ENCODE measurements at regions not wholly inside any gene's neighbourhood (a gene's known extent, or its start where the extent isn't known, plus 50 kb on each side); places are given as distances from the start of the nearest gene placed in this dataset.

GRCh38 chr3:163766112-163766511 lies 1312.2 kb downstream of the SI start:
- DNase-seq = no peak
- Histone ChIP-seq H3K9me3 (peaks cover 5% of the 10 kb centered on the region; the same call in 1 of the 2 replicates), H3K4me1 (ENCODE audit: control insufficient read depth in 1 of 2, insufficient read depth in 2 of 2, low read depth in 1 of 2, low read length in 1 of 2) (no peaks in the 10 kb centered on the region), H3F3A (replicated peaks; ENCODE audit: insufficient read depth) (no peaks in the 10 kb centered on the region), H3K4me2 (no peak overlapping the region), H3K36me3 (replicated peaks in 1 of 2; ENCODE audit: control insufficient read depth in 1 of 2, insufficient read depth in 2 of 2, low read length in 1 of 2) (no peaks in the 10 kb centered on the region), H3K9me2 (no peaks in the 10 kb centered on the region), H3K79me2 (ENCODE audit: insufficient read depth) (no peaks in the 10 kb centered on the region), H3K27me3 (ENCODE audit: insufficient read depth) (no peaks in the 10 kb centered on the region), H3K4me3 (ENCODE audit: low read depth in 2 of 2, low read length in 1 of 2) (no peak overlapping the region), H4K20me1 (ENCODE audit: insufficient read depth) (no peaks in the 10 kb centered on the region), H3K9ac (no peak overlapping the region), H2AFZ (ENCODE audit: low read depth) (no peak overlapping the region), H3K27ac (ENCODE audit: low read depth in 2 of 2, low read length in 1 of 2) (no peak overlapping the region)
- CTCF ChIA-PET = no interaction called here
- TF ChIP-seq SMC3 (IDR thresholded peaks at IDR 0.05; ENCODE audit: low read depth, low read length) (no peak), JUND (IDR thresholded peaks at IDR 0.05) (no peak), IRF3 (IDR thresholded peaks at IDR 0.05; ENCODE audit: low read depth, low read length) (no peak), GABPA (IDR thresholded peaks at IDR 0.05; ENCODE audit: low read depth) (no peak), RXRA (IDR thresholded peaks at IDR 0.05; ENCODE audit: borderline replicate concordance, low read depth) (no peak), YY1 (IDR thresholded peaks at IDR 0.05; ENCODE audit: low read depth) (no peak), MEF2A (IDR thresholded peaks at IDR 0.05; ENCODE audit: borderline replicate concordance, low read depth) (no peak), FOXJ3 (CRISPR knock-in tag; IDR thresholded peaks at IDR 0.05) (no peak), FOSL2 (IDR thresholded peaks at IDR 0.05; ENCODE audit: borderline replicate concordance, low read depth) (no peak), MAX (IDR thresholded peaks at IDR 0.05; ENCODE audit: low read depth) (no peak)
- POLR2A ChIA-PET = no interaction called here

- CTCF ChIA-PET = no interaction called here
Observed at GRCh38 chr3:163753033-163753432, 1325.3 kb downstream of the SI start.

GRCh38 chr3:163745204-163745603 lies 1333.1 kb downstream of the SI start:
- DNase-seq = no peak
- WGBS (ENCODE audit: low lambda C conversion rate) = 19% methylated on average over 2 of the region's 2 CpGs
- H3K4me2 ChIP-seq = no peak overlapping the region
- no peaks in the 10 kb centered on the region for H3F3A ChIP-seq (replicated peaks; ENCODE audit: insufficient read depth)
- H4K20me1 ChIP-seq (ENCODE audit: insufficient read depth) = no peaks in the 10 kb centered on the region
- H3K4me1 ChIP-seq (ENCODE audit: control insufficient read depth in 1 of 2, insufficient read depth in 2 of 2, low read depth in 1 of 2, low read length in 1 of 2) = no peaks in the 10 kb centered on the region
- no peak overlapping the region for H3K27ac ChIP-seq (ENCODE audit: low read depth in 2 of 2, low read length in 1 of 2)
- H3K9me3 ChIP-seq = no peaks in the 10 kb centered on the region; the same call in 1 of the 2 replicates
- ChIA-PET CTCF (interaction anchor here (1.0 kb wide), 1 partner anchor 36 kb away, joined by 3 read pairs; no protein-coding TSS in a partner anchor), POLR2A (no interaction called here)
- H3K27me3 ChIP-seq (ENCODE audit: insufficient read depth) = no peaks in the 10 kb centered on the region
- H3K9me2 ChIP-seq = no peaks in the 10 kb centered on the region
- no peaks in the 10 kb centered on the region for H3K79me2 ChIP-seq (ENCODE audit: insufficient read depth)
- H3K4me3 ChIP-seq (ENCODE audit: low read depth in 2 of 2, low read length in 1 of 2) = no peak overlapping the region
- H3K9ac ChIP-seq = no peak overlapping the region
- no peak overlapping the region for H2AFZ ChIP-seq (ENCODE audit: low read depth)
- H3K36me3 ChIP-seq (replicated peaks in 1 of 2; ENCODE audit: control insufficient read depth in 1 of 2, insufficient read depth in 2 of 2, low read length in 1 of 2) = no peaks in the 10 kb centered on the region
- TF ChIP-seq FOXM1 (IDR thresholded peaks at IDR 0.05; ENCODE audit: low read depth) = no peak
- TF ChIP-seq EZH2phosphoT487 (IDR thresholded peaks at IDR 0.05; ENCODE audit: borderline replicate concordance, low read depth) = no peak
- TF ChIP-seq TCF12 (IDR thresholded peaks at IDR 0.05) = no peak
- TF ChIP-seq USF1 (IDR thresholded peaks at IDR 0.05; ENCODE audit: borderline replicate concordance, low read depth) = no peak
- TF ChIP-seq POLR2AphosphoS5 (IDR thresholded peaks at IDR 0.05; ENCODE audit: low read depth, low read length) = no peak
- TF ChIP-seq RCOR1 (IDR thresholded peaks at IDR 0.05; ENCODE audit: low read length) = no peak
- no peak for TF ChIP-seq USF2 (IDR thresholded peaks at IDR 0.05; ENCODE audit: borderline replicate concordance, low read depth, low read length)
- no peak for TF ChIP-seq GATA2 (CRISPR knock-in tag; IDR thresholded peaks at IDR 0.05)
- TF ChIP-seq ZBTB33 (IDR thresholded peaks at IDR 0.05; ENCODE audit: borderline replicate concordance, low read depth) = no peak
- TF ChIP-seq MEF2A (IDR thresholded peaks at IDR 0.05; ENCODE audit: borderline replicate concordance, low read depth) = no peak

More at GRCh38 chr3:163753033-163753432, 1325.3 kb downstream of the SI start:
- Histone ChIP-seq H2AFZ (ENCODE audit: low read depth) (no peak overlapping the region), H3K9ac (no peak overlapping the region), H3F3A (replicated peaks; ENCODE audit: insufficient read depth) (no peaks in the 10 kb centered on the region), H3K27me3 (ENCODE audit: insufficient read depth) (no peaks in the 10 kb centered on the region), H3K4me1 (ENCODE audit: control insufficient read depth in 1 of 2, insufficient read depth in 2 of 2, low read depth in 1 of 2, low read length in 1 of 2) (no peaks in the 10 kb centered on the region), H3K4me2 (no peak overlapping the region), H3K4me3 (ENCODE audit: low read depth in 2 of 2, low read length in 1 of 2) (no peak overlapping the region), H3K27ac (ENCODE audit: low read depth in 2 of 2, low read length in 1 of 2) (no peak overlapping the region), H3K9me2 (0 out of 2 replicates have a peak, but pooled peaks cover 3% of the 10 kb centered on the region), H3K79me2 (ENCODE audit: insufficient read depth) (no peaks in the 10 kb centered on the region), H3K36me3 (replicated peaks in 1 of 2; ENCODE audit: control insufficient read depth in 1 of 2, insufficient read depth in 2 of 2, low read length in 1 of 2) (no peaks in the 10 kb centered on the region), H3K9me3 (no peaks in the 10 kb centered on the region), H4K20me1 (ENCODE audit: insufficient read depth) (no peaks in the 10 kb centered on the region)
- DNase-seq = no peak
- POLR2A ChIA-PET = no interaction called here
- TF ChIP-seq GATA2 (CRISPR knock-in tag; IDR thresholded peaks at IDR 0.05) (no peak), NRF1 (IDR thresholded peaks at IDR 0.05; ENCODE audit: low read depth, low read length) (no peak)
- 0% methylated on average over 1 of the region's 1 CpG for WGBS (ENCODE audit: low lambda C conversion rate)

All from SK-N-SH (cell line).